ENCODE measurements at regions not wholly inside any gene's neighbourhood (a gene's known extent, or its start where the extent isn't known, plus 50 kb on each side); places are given as distances from the start of the nearest gene placed in this dataset.

GRCh38 chr5:158264264-158264663 lies 405.3 kb upstream of the CLINT1 start:
- no peaks in the 10 kb centered on the region for H3K4me1 ChIP-seq
- no peak overlapping the region for H3K4me3 ChIP-seq
- peaks cover 0 to 14% (median 10%) of the 10 kb centered on the region in 3 donors for H3K9me3 ChIP-seq
- DNase-seq, result no peak
- no peaks in the 10 kb centered on the region for H3K27me3 ChIP-seq
- no peak for TF ChIP-seq CTCF (IDR thresholded peaks at IDR 0.05)
- H3K36me3 ChIP-seq, result no peaks in the 10 kb centered on the region
- H3K27ac ChIP-seq, result no peak overlapping the region
- intact Hi-C loops (cut with DNase I; ENCODE audit: low total_unique reads), result no loop called here

DNA sequence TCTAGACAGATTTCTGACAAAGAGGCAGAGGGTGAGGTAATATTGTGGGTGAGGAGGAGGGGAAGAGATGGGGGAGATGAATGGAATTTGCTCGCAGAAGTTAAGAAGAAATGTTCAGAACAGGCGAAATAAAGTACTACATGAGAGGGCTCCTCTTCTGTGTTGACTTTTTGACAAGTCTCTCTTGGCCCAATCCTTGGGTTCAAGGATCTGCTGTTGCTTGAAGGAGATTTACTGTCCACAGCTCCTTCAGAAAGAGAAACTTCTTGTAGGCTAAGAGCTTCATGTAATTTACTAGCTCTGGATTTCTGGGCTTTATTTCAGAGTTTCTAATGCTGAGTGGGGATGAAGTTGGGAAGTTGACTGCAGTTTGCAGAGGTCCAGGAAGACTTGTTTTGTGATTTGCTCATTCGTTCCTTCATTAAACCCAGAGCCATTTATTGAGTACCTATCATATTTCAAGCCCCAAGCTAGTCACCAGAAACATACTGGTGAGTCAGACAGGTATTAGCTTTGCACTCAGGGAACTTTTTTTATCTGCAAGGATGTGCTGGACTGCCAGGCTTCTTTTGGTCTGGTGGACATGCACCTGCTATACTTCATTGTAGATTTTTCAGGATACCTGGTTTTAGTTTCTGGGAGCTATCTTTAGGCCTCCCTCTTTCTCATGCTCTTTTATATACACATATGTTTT lies 402.9 kb upstream of the CLINT1 start:
- DNase-seq, result no peak
- Histone ChIP-seq H3K4me1 (no peaks in the 10 kb centered on the region), H3K27me3 (no peaks in the 10 kb centered on the region), H3K36me3 (no peaks in the 10 kb centered on the region), H3K9me3 (peaks cover 0 to 1% (median 0%) of the 10 kb centered on the region in 3 donors), H3K27ac (no peak overlapping the region), H3K4me3 (no peak overlapping the region)
- TF ChIP-seq CTCF (IDR thresholded peaks at IDR 0.05), result no peak
- intact Hi-C loops (cut with DNase I; ENCODE audit: low total_unique reads), result no loop called here

DNA sequence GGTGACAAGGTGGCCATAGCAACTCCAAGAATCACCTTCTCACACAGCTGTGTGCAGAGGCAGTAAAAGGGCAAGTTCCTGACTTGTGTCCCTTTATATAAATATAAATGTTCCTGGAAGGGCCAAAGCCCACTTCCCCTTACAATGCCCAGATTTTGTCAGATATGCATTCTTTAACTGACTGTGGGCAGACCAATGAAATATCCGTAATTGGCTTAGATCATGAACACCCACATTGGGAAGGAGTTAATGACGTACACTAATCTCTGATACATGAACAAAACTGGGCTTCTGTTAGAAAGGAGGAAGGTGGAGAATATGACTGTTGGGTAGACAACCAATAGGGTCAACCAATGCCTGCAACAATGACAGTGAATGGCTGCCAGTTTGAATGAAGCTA lies 397.2 kb upstream of the CLINT1 start:
- Histone ChIP-seq H3K27me3 (no peaks in the 10 kb centered on the region), H3K4me3 (no peak overlapping the region), H3K9me3 (no peaks in the 10 kb centered on the region), H3K36me3 (no peaks in the 10 kb centered on the region), H3K4me1 (no peaks in the 10 kb centered on the region), H3K27ac (no peak overlapping the region)
- intact Hi-C loops (cut with DNase I; ENCODE audit: low total_unique reads), result no loop called here
- no peak for DNase-seq
- TF ChIP-seq CTCF (IDR thresholded peaks at IDR 0.05), result no peak

DNA sequence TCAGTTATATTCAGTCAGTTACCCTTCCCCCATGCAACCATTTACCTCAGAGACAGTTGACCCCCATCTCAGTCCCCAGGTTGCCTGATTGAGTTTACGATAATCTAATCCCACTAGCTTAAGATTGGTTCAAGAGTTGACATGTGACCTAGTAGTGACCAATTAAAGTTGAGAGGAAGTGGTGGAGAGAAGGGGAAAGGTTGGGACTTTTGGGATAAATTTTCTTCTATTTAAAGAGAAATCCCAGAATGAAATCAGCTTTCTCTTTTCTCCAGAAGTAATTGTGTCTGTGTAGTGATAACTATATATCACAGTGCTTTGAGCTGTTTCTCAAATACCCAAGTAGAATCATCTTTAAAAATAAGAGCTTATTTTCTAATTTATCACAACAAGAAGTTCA lies 396.7 kb upstream of the CLINT1 start:
- intact Hi-C loops (cut with DNase I; ENCODE audit: low total_unique reads), result no loop called here
- Histone ChIP-seq H3K4me1 (no peaks in the 10 kb centered on the region), H3K9me3 (no peaks in the 10 kb centered on the region), H3K27ac (no peak overlapping the region), H3K36me3 (no peaks in the 10 kb centered on the region), H3K27me3 (no peaks in the 10 kb centered on the region), H3K4me3 (no peak overlapping the region)
- no peak for DNase-seq
- TF ChIP-seq CTCF (IDR thresholded peaks at IDR 0.05), result no peak

DNA sequence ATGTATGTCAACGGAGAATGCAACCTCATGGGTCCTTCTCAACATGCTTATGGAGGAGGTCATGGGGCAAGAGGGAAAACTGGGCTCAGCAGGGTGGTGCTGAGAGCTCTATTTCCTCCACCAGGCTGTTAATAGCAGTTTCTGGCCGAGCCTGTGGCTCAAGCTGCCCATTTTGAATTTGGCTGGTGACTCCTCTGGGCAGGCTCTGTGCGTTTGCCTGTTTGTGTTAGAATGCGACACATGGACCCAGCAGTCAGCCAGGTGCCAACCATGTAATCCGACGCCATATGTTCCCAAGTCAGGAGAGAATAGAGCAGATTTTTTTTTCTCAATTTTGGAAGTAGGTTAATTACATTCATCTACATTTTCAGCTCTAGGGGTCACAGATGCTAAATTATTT lies 387.7 kb upstream of the CLINT1 start:
- DNase-seq, result no peak

More for the DNA sequence above, 387.7 kb upstream of the CLINT1 start:
- no peaks in the 10 kb centered on the region for H3K36me3 ChIP-seq
- no peak overlapping the region for H3K4me3 ChIP-seq
- no peak for TF ChIP-seq CTCF (IDR thresholded peaks at IDR 0.05)
- no peaks in the 10 kb centered on the region for H3K4me1 ChIP-seq
- H3K9me3 ChIP-seq, result no peaks in the 10 kb centered on the region
- no peak overlapping the region for H3K27ac ChIP-seq
- peaks cover 0 to 4% of the 10 kb centered on the region in 2 donors for H3K27me3 ChIP-seq
- intact Hi-C loops (cut with DNase I; ENCODE audit: low total_unique reads), result no loop called here

Data from tibial artery (tissue), 4 donors.